ENCODE measurements at regions not wholly inside any gene's neighbourhood (a gene's known extent, or its start where the extent isn't known, plus 50 kb on each side); places are given as distances from the start of the nearest gene placed in this dataset.

DNA sequence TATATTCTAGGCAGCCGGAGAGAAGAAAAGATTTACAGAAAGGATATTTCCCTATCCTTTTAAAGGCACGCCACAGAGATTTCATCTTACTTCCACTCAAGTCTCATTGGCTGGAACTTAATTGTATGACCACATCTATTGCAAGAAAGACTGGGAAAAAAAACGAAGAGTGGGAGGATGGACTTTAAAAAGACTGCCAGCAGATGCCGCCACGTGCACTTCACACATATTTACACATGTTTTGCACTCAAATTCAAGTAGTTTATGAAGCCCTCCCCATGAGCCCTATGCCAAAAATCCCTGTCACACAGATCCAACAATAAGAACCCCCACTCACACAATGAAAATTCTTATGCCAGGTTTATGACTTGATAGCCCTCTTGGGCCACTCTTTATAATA, 138.5 kb upstream of the TYRP1 start:
- H3K27ac ChIP-seq, result no peak overlapping the region
- DNase-seq, result no peak
- no peaks in the 10 kb centered on the region for H3K27me3 ChIP-seq
- H3K36me3 ChIP-seq (replicated peaks in 1 of 2), result no peaks in the 10 kb centered on the region
- no peaks in the 10 kb centered on the region for H3K4me1 ChIP-seq (replicated peaks in 1 of 2)
- H3K9me3 ChIP-seq (replicated peaks in 1 of 3), result no peaks in the 10 kb centered on the region
- intact Hi-C loops (cut with DNase I), result no loop called here
- TF ChIP-seq, protein P1, sequence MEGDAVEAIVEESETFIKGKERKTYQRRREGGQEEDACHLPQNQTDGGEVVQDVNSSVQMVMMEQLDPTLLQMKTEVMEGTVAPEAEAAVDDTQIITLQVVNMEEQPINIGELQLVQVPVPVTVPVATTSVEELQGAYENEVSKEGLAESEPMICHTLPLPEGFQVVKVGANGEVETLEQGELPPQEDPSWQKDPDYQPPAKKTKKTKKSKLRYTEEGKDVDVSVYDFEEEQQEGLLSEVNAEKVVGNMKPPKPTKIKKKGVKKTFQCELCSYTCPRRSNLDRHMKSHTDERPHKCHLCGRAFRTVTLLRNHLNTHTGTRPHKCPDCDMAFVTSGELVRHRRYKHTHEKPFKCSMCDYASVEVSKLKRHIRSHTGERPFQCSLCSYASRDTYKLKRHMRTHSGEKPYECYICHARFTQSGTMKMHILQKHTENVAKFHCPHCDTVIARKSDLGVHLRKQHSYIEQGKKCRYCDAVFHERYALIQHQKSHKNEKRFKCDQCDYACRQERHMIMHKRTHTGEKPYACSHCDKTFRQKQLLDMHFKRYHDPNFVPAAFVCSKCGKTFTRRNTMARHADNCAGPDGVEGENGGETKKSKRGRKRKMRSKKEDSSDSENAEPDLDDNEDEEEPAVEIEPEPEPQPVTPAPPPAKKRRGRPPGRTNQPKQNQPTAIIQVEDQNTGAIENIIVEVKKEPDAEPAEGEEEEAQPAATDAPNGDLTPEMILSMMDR (IDR thresholded peaks at IDR 0.05), result no peak
- TF ChIP-seq POLR2A (IDR thresholded peaks at IDR 0.05), result no peak
- WGBS, 4 donors, result 69 to 75% (median 70%) methylated on average over 5 of the region's 5 CpGs
- no peak overlapping the region for H3K4me3 ChIP-seq

DNA sequence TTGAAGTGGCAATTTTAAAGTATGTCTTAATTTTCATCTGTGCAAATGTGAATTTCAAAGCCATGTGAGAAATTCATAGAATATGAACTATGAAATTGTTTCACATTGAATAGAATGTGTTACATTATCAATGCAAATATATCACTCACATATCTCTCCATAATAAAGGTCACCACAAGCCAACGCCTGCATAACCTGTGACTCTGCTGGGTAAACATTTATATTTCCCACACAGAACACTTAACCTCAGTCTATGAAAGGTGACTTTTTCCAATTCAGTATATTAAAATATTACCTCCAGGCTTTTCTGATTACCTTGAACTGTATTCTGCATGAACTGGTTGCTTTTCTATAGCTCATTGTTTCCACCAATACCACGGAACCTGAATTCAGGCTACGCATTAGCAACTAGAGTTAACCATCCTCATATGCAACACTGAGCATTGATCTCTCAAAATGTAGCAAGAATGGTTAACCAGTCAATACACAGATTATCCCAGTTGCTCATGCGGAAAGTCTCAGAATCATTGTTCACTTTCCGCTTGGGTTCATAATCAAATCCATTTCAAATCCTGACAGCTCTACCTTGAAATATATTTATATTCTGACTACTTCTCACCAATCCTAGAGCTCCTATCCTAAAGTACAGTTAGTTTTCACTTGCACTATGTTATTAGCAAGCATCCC, 126.6 kb upstream of the TYRP1 start:
- H3K4me3 ChIP-seq, result no peak overlapping the region
- TF ChIP-seq, protein P1 (IDR thresholded peaks at IDR 0.05), result no peak
- TF ChIP-seq POLR2A (IDR thresholded peaks at IDR 0.05), result no peak
- no peaks in the 10 kb centered on the region for H3K27me3 ChIP-seq
- intact Hi-C loops (cut with DNase I), result no loop called here
- no peaks in the 10 kb centered on the region for H3K36me3 ChIP-seq (replicated peaks in 1 of 2)
- H3K4me1 ChIP-seq (replicated peaks in 1 of 2), result no peaks in the 10 kb centered on the region
- H3K9me3 ChIP-seq (replicated peaks in 1 of 3), result no peaks in the 10 kb centered on the region
- 82 to 88% (median 84%) methylated on average over 5 of the region's 5 CpGs for WGBS, 4 donors
- no peak for DNase-seq
- no peak overlapping the region for H3K27ac ChIP-seq

DNA sequence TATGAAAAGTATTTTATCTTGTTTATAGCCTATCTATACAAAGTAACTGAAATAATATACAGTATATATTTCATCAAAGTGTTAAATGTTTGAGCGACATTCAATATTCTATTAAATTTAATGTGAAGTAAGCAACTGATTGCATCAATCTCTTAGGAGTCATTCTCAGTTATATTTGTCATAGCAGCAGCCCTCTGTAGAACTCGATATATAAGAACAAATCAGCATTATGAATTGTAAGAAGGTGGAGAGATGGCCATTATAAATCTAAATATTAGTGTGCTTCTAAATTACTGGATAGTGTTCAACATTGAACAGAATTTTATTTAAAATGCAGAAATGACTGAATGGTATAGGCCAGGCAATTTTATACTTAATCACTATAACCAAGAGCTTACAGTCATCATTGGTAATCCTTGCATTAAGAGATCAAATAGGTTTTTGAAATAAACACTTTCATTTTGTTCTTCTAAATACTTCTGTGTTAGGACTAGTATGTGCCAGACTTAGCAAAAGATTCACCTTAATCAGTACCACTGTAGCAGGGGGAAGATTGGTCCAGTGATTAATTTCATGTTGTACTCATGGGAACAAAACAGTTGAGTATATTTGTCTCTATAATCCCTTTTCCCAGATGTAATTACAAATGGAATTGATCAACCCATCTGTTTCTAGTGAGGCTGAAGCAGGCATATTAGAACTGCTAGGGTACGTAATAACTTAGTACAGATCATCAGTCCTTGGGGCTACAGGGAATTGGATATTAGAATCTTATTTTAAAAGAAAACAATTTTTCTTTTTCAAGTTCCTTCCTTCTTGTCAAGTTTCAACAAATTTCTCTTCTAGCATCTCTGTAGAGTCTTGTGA, 108.3 kb upstream of the TYRP1 start:
- H3K27ac ChIP-seq, result no peak overlapping the region

DNA sequence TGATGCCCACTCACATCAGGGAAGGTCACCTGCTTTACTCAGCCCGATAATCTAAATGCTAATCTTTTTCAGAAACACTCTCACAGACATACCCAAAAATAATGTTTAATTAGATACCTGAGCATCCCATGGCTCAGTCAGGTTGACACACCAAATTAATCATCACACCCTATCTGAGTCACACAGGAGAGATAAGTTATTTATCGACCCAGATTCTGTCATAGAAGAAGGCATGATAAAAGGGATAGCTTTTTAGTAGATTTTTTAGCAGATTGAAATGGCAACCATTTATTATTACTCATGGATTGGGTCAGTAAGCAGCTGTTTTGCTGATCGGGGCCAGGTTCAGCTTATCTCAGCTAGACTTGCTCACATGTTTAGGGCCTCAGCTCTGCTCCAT, 97.8 kb upstream of the TYRP1 start:
- no peak for DNase-seq

More for the DNA sequence above, 108.3 kb upstream of the TYRP1 start:
- TF ChIP-seq POLR2A (IDR thresholded peaks at IDR 0.05), result no peak
- TF ChIP-seq, protein P1 (IDR thresholded peaks at IDR 0.05), result no peak
- intact Hi-C loops (cut with DNase I), result no loop called here
- no peak overlapping the region for H3K4me3 ChIP-seq
- H3K36me3 ChIP-seq (replicated peaks in 1 of 2), result no peaks in the 10 kb centered on the region
- H3K27me3 ChIP-seq, result no peaks in the 10 kb centered on the region
- 83 to 89% (median 84%) methylated on average over 3 of the region's 3 CpGs for WGBS, 4 donors
- H3K9me3 ChIP-seq (replicated peaks in 1 of 3), result no peaks in the 10 kb centered on the region
- H3K4me1 ChIP-seq (replicated peaks in 1 of 2), result no peaks in the 10 kb centered on the region
- no peak for DNase-seq

More for the DNA sequence above, 97.8 kb upstream of the TYRP1 start:
- TF ChIP-seq POLR2A (IDR thresholded peaks at IDR 0.05), result no peak
- TF ChIP-seq, protein P1 (IDR thresholded peaks at IDR 0.05), result no peak
- Histone ChIP-seq H3K36me3 (replicated peaks in 1 of 2) (no peaks in the 10 kb centered on the region), H3K4me3 (no peak overlapping the region), H3K9me3 (replicated peaks in 1 of 3) (no peaks in the 10 kb centered on the region), H3K4me1 (replicated peaks in 1 of 2) (no peaks in the 10 kb centered on the region), H3K27ac (no peak overlapping the region), H3K27me3 (no peaks in the 10 kb centered on the region)
- 69 to 81% (median 76%) methylated on average over 3 of the region's 3 CpGs for WGBS, 4 donors
- intact Hi-C loops (cut with DNase I), result no loop called here
